ENCODE measurements at regions not wholly inside any gene's neighbourhood (a gene's known extent, or its start where the extent isn't known, plus 50 kb on each side); places are given as distances from the start of the nearest gene placed in this dataset.
"Not testable (repeated sequence)": the region's sequence is repeated elsewhere in the genome, so short reads cannot be mapped to it uniquely, and the experiment has no call there.

- DNase-seq (ENCODE audit: low spot score), result not testable (repeated sequence)
These were observed 224.6 kb upstream of the TBL1Y start for GRCh38 chrY:6685783-6686389.

DNA sequence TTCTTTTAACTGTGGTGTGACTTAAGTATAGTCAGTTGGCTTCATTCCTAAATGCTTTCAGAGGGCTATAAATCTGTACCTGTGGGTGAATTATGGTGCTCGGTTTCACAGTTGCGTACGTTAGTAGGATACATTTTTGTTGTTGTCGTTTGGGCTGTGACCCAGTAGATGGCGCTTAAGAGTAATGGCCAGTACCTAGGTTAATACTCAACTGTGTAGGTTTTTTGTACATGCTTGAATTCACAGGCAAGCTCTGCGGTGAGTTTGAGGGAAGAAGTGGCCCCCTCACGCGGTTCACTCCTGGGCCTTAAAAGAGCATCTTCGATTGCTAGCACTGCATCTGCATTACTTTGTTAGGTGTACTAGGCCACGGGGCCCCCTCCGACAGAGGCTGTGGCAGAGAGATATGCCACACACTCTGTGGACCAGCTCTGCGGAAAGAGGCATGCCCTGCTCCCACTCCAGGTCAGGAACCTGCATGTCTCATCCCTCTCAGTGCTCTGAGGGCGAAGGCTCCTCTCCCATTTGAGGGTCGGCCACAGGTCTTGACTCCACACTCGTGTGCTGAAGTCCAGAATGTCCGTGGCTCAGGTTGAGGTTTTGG lies 208.8 kb upstream of the TBL1Y start:
- not testable (repeated sequence) for DNase-seq (ENCODE audit: low spot score)

DNA sequence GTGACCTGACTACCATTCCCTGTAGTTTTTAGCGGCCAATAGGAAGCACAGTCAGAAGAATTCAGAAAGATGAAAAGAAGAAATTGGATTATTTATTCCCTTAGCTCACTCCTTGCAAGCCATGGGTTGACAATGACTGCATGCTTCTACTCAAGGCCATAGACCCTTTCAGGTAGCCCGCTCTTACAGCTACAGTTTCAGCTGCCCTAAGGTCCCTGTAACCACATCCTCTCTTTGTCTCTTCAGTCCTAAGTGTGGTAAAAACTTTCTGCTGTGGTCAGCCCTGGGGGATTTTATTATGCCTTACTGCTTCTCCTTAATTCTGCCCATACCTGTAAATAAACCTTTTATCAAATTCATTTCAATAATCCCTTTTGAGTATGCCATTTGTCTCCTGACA lies 189.1 kb upstream of the TBL1Y start:
- not testable (repeated sequence) for DNase-seq (ENCODE audit: low spot score)

- DNase-seq (ENCODE audit: low spot score), result not testable (repeated sequence)
These were observed 163.3 kb upstream of the TBL1Y start for GRCh38 chrY:6747210-6747609.

- TF ChIP-seq, protein P1, sequence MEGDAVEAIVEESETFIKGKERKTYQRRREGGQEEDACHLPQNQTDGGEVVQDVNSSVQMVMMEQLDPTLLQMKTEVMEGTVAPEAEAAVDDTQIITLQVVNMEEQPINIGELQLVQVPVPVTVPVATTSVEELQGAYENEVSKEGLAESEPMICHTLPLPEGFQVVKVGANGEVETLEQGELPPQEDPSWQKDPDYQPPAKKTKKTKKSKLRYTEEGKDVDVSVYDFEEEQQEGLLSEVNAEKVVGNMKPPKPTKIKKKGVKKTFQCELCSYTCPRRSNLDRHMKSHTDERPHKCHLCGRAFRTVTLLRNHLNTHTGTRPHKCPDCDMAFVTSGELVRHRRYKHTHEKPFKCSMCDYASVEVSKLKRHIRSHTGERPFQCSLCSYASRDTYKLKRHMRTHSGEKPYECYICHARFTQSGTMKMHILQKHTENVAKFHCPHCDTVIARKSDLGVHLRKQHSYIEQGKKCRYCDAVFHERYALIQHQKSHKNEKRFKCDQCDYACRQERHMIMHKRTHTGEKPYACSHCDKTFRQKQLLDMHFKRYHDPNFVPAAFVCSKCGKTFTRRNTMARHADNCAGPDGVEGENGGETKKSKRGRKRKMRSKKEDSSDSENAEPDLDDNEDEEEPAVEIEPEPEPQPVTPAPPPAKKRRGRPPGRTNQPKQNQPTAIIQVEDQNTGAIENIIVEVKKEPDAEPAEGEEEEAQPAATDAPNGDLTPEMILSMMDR (IDR thresholded peaks at IDR 0.05; ENCODE audit: extremely low read depth, missing control alignments), result no peak
- peak; percentile 1 for DNase-seq (ENCODE audit: low spot score)
These were observed 128.2 kb upstream of the TBL1Y start for GRCh38 chrY:6782334-6782733.

- no peak for DNase-seq (ENCODE audit: low spot score)
- TF ChIP-seq, protein P1 (IDR thresholded peaks at IDR 0.05; ENCODE audit: extremely low read depth, missing control alignments), result no peak
These were observed 123.5 kb upstream of the TBL1Y start for GRCh38 chrY:6786960-6787359.

DNA sequence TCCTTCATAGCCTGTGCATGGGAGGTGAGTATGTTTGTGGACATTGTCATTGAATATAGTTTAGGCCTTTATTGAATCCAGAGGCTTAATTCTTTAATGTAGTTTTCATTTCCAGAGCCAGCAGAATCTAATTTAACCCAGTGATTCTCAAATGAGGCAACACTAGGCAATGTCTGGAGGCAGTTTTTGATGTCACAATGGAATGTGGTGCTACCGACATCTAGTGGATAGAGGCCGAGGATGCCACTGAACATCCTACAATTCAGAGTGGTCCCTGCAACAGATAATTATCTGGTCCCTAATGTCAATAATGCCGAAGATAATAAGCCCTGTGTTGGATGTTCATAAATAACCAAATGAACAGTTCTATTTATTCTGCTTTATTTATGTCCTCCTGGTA lies 98.9 kb upstream of the TBL1Y start:
- TF ChIP-seq, protein P1 (IDR thresholded peaks at IDR 0.05; ENCODE audit: extremely low read depth, missing control alignments), result peak; percentile 51
- DNase-seq (ENCODE audit: low spot score), result peak; percentile 3
